Loucy (cell line): ENCODE measurements at regions not wholly inside any gene's neighbourhood (a gene's known extent, or its start where the extent isn't known, plus 50 kb on each side); places are given as distances from the start of the nearest gene placed in this dataset.

Source experiments
- H2AFZ ChIP-seq: fragments of 200-600 bp; sonication (generic); 2 replicates; pipeline ENCODE4 v1.6.0; 2016; ENCODE audit warnings: antibody characterized with exemption, mild to moderate bottlenecking, low read length, moderate library complexity
- H3F3A ChIP-seq: fragments of 200-600 bp; 2 replicates; pipeline ENCODE4 v1.6.0; 2016; ENCODE audit warnings: antibody characterized with exemption, low read depth, mild to moderate bottlenecking
- H3K27me3 ChIP-seq: fragments of 200-600 bp; sonication (generic); 2 replicates; pipeline ENCODE4 v1.6.1; 2014; ENCODE audit warnings: low read length, mild to moderate bottlenecking; ENCODE audit not compliant: insufficient read depth, poor library complexity, severe bottlenecking
- H3K36me3 ChIP-seq: fragments of 200-600 bp; sonication (generic); 2 replicates; pipeline ENCODE4 v1.6.1; 2016; ENCODE audit warnings: low read length; ENCODE audit not compliant: insufficient read depth
- H3K4me1 ChIP-seq: fragments of 200-600 bp; sonication (generic); 2 replicates; pipeline ENCODE4 v1.5.1; 2014; ENCODE audit warnings: low read length, mild to moderate bottlenecking; ENCODE audit not compliant: insufficient read depth, poor library complexity, severe bottlenecking
- H3K4me2 ChIP-seq: fragments of 200-600 bp; sonication (generic); 2 replicates; pipeline ENCODE4 v1.6.0; 2014; ENCODE audit warnings: antibody characterized with exemption, low read length, low read depth, mild to moderate bottlenecking; ENCODE audit not compliant: poor library complexity, severe bottlenecking
- H3K4me3 ChIP-seq: fragments of 200-600 bp; sonication (generic); 2 replicates; pipeline ENCODE4 v1.5.1; 2014; ENCODE audit warnings: low read length, mild to moderate bottlenecking, mixed read lengths; ENCODE audit not compliant: poor library complexity, severe bottlenecking
- H3K79me2 ChIP-seq: fragments of 200-600 bp; sonication (generic); 2 replicates; pipeline ENCODE4 v1.6.1; 2014; ENCODE audit warnings: low read length; ENCODE audit not compliant: insufficient read depth
- H3K9ac ChIP-seq: fragments of 200-600 bp; sonication (generic); 2 replicates; pipeline ENCODE4 v1.6.0; 2014; ENCODE audit warnings: mild to moderate bottlenecking, low read depth, low read length, moderate library complexity; ENCODE audit not compliant: poor library complexity, severe bottlenecking
- H3K9me2 ChIP-seq: fragments of 200-600 bp; sonication (generic); replicated peaks from 2 replicates; pipeline ENCODE4 v1.6.1; 2016; ENCODE audit warnings: low read depth, low read length, mixed read lengths
- H3K9me3 ChIP-seq: fragments of 200-600 bp; sonication (generic); 2 replicates; pipeline ENCODE4 v1.6.1; 2014; ENCODE audit warnings: mild to moderate bottlenecking, antibody characterized with exemption, low read length, low read depth; ENCODE audit not compliant: insufficient read depth
- H4K20me1 ChIP-seq: fragments of 200-600 bp; sonication (generic); 2 replicates; pipeline ENCODE4 v1.6.0; 2014; ENCODE audit warnings: antibody characterized with exemption, low read length, mild to moderate bottlenecking; ENCODE audit not compliant: insufficient read depth, poor library complexity, severe bottlenecking
- EZH2phosphoT487 ChIP-seq: fragments of 200-600 bp; IDR thresholded peaks from 2 replicates; pipeline ENCODE4 v1.6.1; 2018; ENCODE audit warnings: antibody characterized with exemption, mild to moderate bottlenecking, moderate library complexity, borderline replicate concordance
- TF ChIP-seq, protein P1 (sequence below): fragments of 200-600 bp; sonication (generic); conservative IDR thresholded peaks from 2 replicates; pipeline ENCODE4 v1.5.1; 2014; ENCODE audit warnings: mild to moderate bottlenecking, antibody characterized with exemption, low read length

DNA sequence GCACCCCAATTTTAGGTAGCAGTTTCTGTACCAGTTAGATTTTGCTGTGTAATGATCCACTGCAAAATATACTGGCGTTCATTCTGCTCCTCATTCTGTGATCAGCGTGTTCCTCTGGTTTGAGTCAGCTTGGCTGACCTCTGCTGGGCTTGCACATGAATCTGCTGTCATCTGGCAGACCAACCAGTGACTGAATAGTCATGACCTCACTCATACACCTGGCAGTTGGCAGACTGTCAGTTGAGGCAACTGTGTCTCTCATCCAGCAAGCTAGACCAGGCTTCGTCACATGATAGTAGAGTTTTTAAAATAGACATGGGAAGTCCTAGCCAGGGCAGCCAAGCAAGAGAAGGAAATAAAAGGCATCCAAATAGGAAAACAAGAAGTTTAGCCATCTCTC is 316.3 kb upstream of the LARGE1 start:
- H3K79me2 ChIP-seq, result no peaks in the 10 kb centered on the region
- no peaks in the 10 kb centered on the region for H3K9me2 ChIP-seq
- H3F3A ChIP-seq, result no peaks in the 10 kb centered on the region
- H4K20me1 ChIP-seq, result no peaks in the 10 kb centered on the region
- TF ChIP-seq, protein P1, sequence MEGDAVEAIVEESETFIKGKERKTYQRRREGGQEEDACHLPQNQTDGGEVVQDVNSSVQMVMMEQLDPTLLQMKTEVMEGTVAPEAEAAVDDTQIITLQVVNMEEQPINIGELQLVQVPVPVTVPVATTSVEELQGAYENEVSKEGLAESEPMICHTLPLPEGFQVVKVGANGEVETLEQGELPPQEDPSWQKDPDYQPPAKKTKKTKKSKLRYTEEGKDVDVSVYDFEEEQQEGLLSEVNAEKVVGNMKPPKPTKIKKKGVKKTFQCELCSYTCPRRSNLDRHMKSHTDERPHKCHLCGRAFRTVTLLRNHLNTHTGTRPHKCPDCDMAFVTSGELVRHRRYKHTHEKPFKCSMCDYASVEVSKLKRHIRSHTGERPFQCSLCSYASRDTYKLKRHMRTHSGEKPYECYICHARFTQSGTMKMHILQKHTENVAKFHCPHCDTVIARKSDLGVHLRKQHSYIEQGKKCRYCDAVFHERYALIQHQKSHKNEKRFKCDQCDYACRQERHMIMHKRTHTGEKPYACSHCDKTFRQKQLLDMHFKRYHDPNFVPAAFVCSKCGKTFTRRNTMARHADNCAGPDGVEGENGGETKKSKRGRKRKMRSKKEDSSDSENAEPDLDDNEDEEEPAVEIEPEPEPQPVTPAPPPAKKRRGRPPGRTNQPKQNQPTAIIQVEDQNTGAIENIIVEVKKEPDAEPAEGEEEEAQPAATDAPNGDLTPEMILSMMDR, result no peak
- no peak for TF ChIP-seq EZH2phosphoT487
- H3K4me1 ChIP-seq, result no peaks in the 10 kb centered on the region
- H2AFZ ChIP-seq, result no peak overlapping the region
- H3K36me3 ChIP-seq, result no peaks in the 10 kb centered on the region
- no peaks in the 10 kb centered on the region for H3K27me3 ChIP-seq
- H3K4me2 ChIP-seq, result no peak overlapping the region
- H3K4me3 ChIP-seq, result no peak overlapping the region
- no peak overlapping the region for H3K9ac ChIP-seq
- no peaks in the 10 kb centered on the region; the same call in 1 of the 2 replicates for H3K9me3 ChIP-seq

DNA sequence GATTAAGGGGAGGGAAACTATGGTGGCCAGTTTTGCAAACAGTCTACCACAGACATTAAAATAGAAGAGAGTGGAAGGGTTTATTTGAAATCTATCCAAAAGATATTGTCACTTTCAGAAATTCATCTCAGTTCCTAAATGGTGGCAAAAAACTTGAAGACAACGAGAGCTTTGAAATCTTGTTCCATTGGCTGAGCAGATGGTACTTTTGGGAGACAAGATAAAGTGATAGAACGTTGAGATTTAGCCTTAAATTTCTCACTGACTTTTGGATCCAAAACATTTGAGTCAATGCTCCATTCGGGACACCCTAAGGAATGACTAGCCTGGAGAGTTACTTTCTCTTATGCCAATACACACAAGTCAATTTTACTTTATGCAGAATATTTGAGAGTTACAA is 319.1 kb upstream of the LARGE1 start:
- Histone ChIP-seq H3K36me3 (no peaks in the 10 kb centered on the region), H3K27me3 (no peaks in the 10 kb centered on the region), H3K4me2 (no peak overlapping the region), H3K9me3 (peaks cover 5% of the 10 kb centered on the region; the same call in 1 of the 2 replicates), H3K4me1 (no peaks in the 10 kb centered on the region), H3K79me2 (no peaks in the 10 kb centered on the region), H2AFZ (no peak overlapping the region), H3K4me3 (no peak overlapping the region), H3F3A (no peaks in the 10 kb centered on the region), H3K9me2 (no peaks in the 10 kb centered on the region), H4K20me1 (no peaks in the 10 kb centered on the region), H3K9ac (no peak overlapping the region)
- TF ChIP-seq, protein P1, result no peak

DNA sequence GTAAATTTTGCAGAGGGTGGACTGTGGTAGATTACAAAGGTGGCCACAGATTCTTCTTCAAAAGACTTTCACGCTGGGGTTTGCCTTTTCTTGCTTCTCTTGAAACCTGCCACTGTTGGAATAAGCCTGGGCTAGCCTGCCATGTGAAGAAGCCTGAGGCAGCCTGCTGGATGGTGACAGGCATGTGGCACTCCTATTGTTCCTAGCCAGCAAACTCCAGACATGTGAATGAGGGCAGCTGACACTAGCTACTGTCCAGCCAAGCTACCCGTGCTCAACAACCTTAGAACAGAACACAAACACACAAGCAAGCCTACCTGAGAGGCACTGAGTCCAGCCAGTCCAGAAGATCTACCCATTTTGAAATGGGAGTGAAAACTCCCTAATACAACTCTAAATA is 322.7 kb upstream of the LARGE1 start:
- H3K79me2 ChIP-seq, result no peaks in the 10 kb centered on the region

More for the DNA sequence above, 322.7 kb upstream of the LARGE1 start:
- H3K9me3 ChIP-seq, result peaks cover 5% of the 10 kb centered on the region; the same call in 1 of the 2 replicates
- H3K27me3 ChIP-seq, result no peaks in the 10 kb centered on the region
- TF ChIP-seq, protein P1, result no peak
- TF ChIP-seq EZH2phosphoT487, result no peak
- no peak overlapping the region for H3K4me2 ChIP-seq
- no peaks in the 10 kb centered on the region for H3F3A ChIP-seq
- H3K4me3 ChIP-seq, result no peak overlapping the region
- H3K9me2 ChIP-seq, result no peaks in the 10 kb centered on the region
- no peak overlapping the region for H3K9ac ChIP-seq
- no peaks in the 10 kb centered on the region for H4K20me1 ChIP-seq
- no peaks in the 10 kb centered on the region for H3K4me1 ChIP-seq
- no peak overlapping the region for H2AFZ ChIP-seq
- H3K36me3 ChIP-seq, result no peaks in the 10 kb centered on the region
